SU-DHL-6 (cell line): ENCODE measurements at regions not wholly inside any gene's neighbourhood (a gene's known extent, or its start where the extent isn't known, plus 50 kb on each side); places are given as distances from the start of the nearest gene placed in this dataset.

Experiments used
- EZH2phosphoT487 ChIP-seq: fragments of 200-600 bp; sonication (generic), shearing (Covaris generic); conservative IDR thresholded peaks from 2 replicates; pipeline ENCODE4 v1.6.1; 2018; ENCODE audit warnings: mild to moderate bottlenecking, antibody characterized with exemption, low read length, moderate library complexity, mixed read lengths
- TF ChIP-seq, protein P1 (sequence below): fragments of 200-600 bp; sonication (generic); IDR thresholded peaks from one replicate; pipeline ENCODE4 v1.5.1; 2017; ENCODE audit warnings: antibody characterized with exemption, mild to moderate bottlenecking, low read length, moderate library complexity; ENCODE audit not compliant: insufficient read depth, poor library complexity, severe bottlenecking

DNA sequence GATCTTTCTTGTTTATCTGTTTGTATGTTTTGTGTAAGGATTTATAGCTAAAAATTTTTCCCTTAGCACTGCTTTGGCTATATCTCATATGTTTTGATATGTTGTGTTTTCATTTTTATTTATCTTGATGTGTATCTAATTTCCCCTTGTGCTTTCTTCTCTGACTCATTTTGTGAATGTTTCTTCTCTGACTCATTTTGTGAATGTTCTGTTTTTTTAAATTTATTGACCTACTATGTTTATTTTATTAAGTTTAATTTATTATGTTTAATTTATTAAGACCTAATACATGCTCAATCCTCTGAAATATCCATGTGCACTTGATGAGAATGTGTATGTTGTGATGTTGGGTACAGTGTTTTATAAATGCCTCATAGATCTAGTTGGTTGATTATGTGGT, 793.5 kb upstream of the CADM2 start:
- no peak for TF ChIP-seq EZH2phosphoT487
- TF ChIP-seq, protein P1, sequence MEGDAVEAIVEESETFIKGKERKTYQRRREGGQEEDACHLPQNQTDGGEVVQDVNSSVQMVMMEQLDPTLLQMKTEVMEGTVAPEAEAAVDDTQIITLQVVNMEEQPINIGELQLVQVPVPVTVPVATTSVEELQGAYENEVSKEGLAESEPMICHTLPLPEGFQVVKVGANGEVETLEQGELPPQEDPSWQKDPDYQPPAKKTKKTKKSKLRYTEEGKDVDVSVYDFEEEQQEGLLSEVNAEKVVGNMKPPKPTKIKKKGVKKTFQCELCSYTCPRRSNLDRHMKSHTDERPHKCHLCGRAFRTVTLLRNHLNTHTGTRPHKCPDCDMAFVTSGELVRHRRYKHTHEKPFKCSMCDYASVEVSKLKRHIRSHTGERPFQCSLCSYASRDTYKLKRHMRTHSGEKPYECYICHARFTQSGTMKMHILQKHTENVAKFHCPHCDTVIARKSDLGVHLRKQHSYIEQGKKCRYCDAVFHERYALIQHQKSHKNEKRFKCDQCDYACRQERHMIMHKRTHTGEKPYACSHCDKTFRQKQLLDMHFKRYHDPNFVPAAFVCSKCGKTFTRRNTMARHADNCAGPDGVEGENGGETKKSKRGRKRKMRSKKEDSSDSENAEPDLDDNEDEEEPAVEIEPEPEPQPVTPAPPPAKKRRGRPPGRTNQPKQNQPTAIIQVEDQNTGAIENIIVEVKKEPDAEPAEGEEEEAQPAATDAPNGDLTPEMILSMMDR, result no peak
